Endothelial cell of umbilical vein (primary cell): ENCODE measurements at regions not wholly inside any gene's neighbourhood (a gene's known extent, or its start where the extent isn't known, plus 50 kb on each side); places are given as distances from the start of the nearest gene placed in this dataset.

Experiments used
- BruUV-seq: library from RNA; stranded (reverse); fragments of 400-500 nt; replicated peaks from 2 replicates; lab custom pipeline; 2021; lab: Mats Ljungman, UMichigan
- CTCF ChIA-PET: fragments of 300-600, 350-600 bp; sonication (Branson Sonifier 250); formaldehyde crosslinking; loops from one replicate; lab custom pipeline; 2021; ENCODE audit warnings: antibody characterized with exemption, inconsistent platforms; lab: Charles Lee
- POLR2A ChIA-PET: fragments of 300-600, 350-600 bp; sonication (Branson Sonifier 250); formaldehyde crosslinking; loops from one replicate; lab custom pipeline; 2021; ENCODE audit warnings: antibody characterized with exemption, inconsistent platforms; lab: Charles Lee
- DNase-seq: peaks from one replicate; pipeline ENCODE4 v3.0.0-alpha.2; 2011; ENCODE audit warnings: low read depth, low spot score
- FAIRE-seq: peaks from 2 replicates; lab custom pipeline; 2011; peaks lifted over from hg19 to GRCh38; lab: Jason Lieb, UNC
- H2AFZ ChIP-seq: 2 replicates; pipeline ENCODE4 v1.6.0; 2012; ENCODE audit warnings: low read depth, low read length, control low read depth, inconsistent platforms
- H3K27ac ChIP-seq: 2 replicates; pipeline ENCODE4 v1.5.1; 2011; ENCODE audit warnings: low read depth, mild to moderate bottlenecking, control low read depth, low read length, moderate library complexity; ENCODE audit not compliant: insufficient read depth
- H3K27me3 ChIP-seq, 2 experiments: 2 replicates each; pipeline versions ENCODE4 v1.6.0 to v1.6.1; 2011; ENCODE audit warnings: low read length in 2 of 2, mixed read lengths in 1 of 2; ENCODE audit not compliant: control insufficient read depth in 2 of 2, insufficient read depth in 2 of 2
- H3K36me3 ChIP-seq, 2 experiments: 2 replicates in 1 of 2; 3 replicates in 1 of 2; pipeline ENCODE4 v1.5.1; 2011; ENCODE audit warnings: low read length in 2 of 2, mild to moderate bottlenecking in 1 of 2, moderate library complexity in 1 of 2; ENCODE audit not compliant: control insufficient read depth in 2 of 2, insufficient read depth in 2 of 2; ENCODE audit errors: extremely low read depth in 1 of 2
- H3K4me1 ChIP-seq: 3 replicates; pipeline ENCODE4 v1.5.1; 2011; ENCODE audit warnings: mild to moderate bottlenecking, low read length; ENCODE audit not compliant: control insufficient read depth, insufficient read depth; ENCODE audit errors: extremely low read depth
- H3K4me2 ChIP-seq: 2 replicates; pipeline ENCODE4 v1.6.1; 2011; ENCODE audit warnings: low read length, control low read depth, mixed read lengths; ENCODE audit not compliant: insufficient read depth
- H3K4me3 ChIP-seq, 3 experiments: fragments of 200-600 bp in 1 of 3; sonication (generic), shearing (Covaris generic) in 1 of 3; replicated peaks in 1 of 3; 2 replicates each; pipeline ENCODE4 v1.5.1; 2011 to 2016; ENCODE audit warnings: control low read depth in 3 of 3, low read length in 3 of 3, mild to moderate bottlenecking in 2 of 3, inconsistent platforms in 1 of 3, low read depth in 1 of 3, moderate library complexity in 1 of 3; ENCODE audit not compliant: insufficient read depth in 1 of 3
- H3K79me2 ChIP-seq: 2 replicates; pipeline ENCODE4 v1.6.0; 2012; ENCODE audit warnings: low read length, inconsistent platforms; ENCODE audit not compliant: control insufficient read depth, insufficient read depth
- H3K9ac ChIP-seq: replicated peaks from 2 replicates; pipeline ENCODE3; 2011; ENCODE audit warnings: low read length, control low read depth; ENCODE audit not compliant: insufficient read depth; ENCODE audit errors: extremely low read depth
- H3K9me1 ChIP-seq: replicated peaks from 3 replicates; pipeline ENCODE4 v1.6.0; 2011; ENCODE audit warnings: mild to moderate bottlenecking, low read length; ENCODE audit not compliant: control insufficient read depth, insufficient read depth; ENCODE audit errors: extremely low read depth
- H3K9me3 ChIP-seq: replicated peaks from 2 replicates; pipeline ENCODE4 v1.5.1; 2012; ENCODE audit warnings: low read length, inconsistent platforms; ENCODE audit not compliant: control insufficient read depth, insufficient read depth
- H4K20me1 ChIP-seq: replicated peaks from 2 replicates; pipeline ENCODE3; 2011; ENCODE audit warnings: mild to moderate bottlenecking, low read length; ENCODE audit not compliant: control insufficient read depth, insufficient read depth; ENCODE audit errors: extremely low read depth
- CTCF ChIP-seq, 2 donors: IDR thresholded peaks; 1 replicate in 1 of 2; 2 replicates in 1 of 2; pipeline ENCODE4 v1.5.1; 2011; ENCODE audit warnings: low read length in 2 of 2, mild to moderate bottlenecking in 2 of 2, moderate library complexity in 2 of 2, control low read depth in 1 of 2, inconsistent platforms in 1 of 2, low read depth in 1 of 2; ENCODE audit not compliant: insufficient read depth in 1 of 2; ENCODE audit errors: extremely low read depth in 1 of 2
- EZH2 ChIP-seq: IDR thresholded peaks from 2 replicates; pipeline ENCODE4 v1.6.1; 2012; ENCODE audit warnings: borderline replicate concordance, low read depth, mild to moderate bottlenecking, moderate library complexity, low read length, inconsistent platforms; ENCODE audit not compliant: severe bottlenecking
- FOS ChIP-seq: IDR thresholded peaks from 2 replicates; pipeline ENCODE4 v1.6.1; 2011; ENCODE audit warnings: mild to moderate bottlenecking, low read length, moderate library complexity, borderline replicate concordance; ENCODE audit not compliant: insufficient read depth
- GATA2 ChIP-seq: IDR thresholded peaks from 2 replicates; pipeline ENCODE4 v1.7.0; 2011; ENCODE audit warnings: low read depth, mild to moderate bottlenecking, moderate library complexity, mixed read lengths, low read length; ENCODE audit not compliant: insufficient read length, insufficient read depth
- JUN ChIP-seq: IDR thresholded peaks from 2 replicates; pipeline ENCODE4 v1.6.1; 2011; ENCODE audit warnings: borderline replicate concordance, low read depth; ENCODE audit not compliant: insufficient read length, insufficient read depth
- MAX ChIP-seq: IDR thresholded peaks from 2 replicates; pipeline ENCODE4 v1.6.1; 2011; ENCODE audit not compliant: insufficient read depth, insufficient read length
- MYC ChIP-seq: IDR thresholded peaks from one replicate; pipeline ENCODE4 v1.6.1; 2011; ENCODE audit warnings: mild to moderate bottlenecking, low read depth, low read length
- POLR2A ChIP-seq: IDR thresholded peaks from 2 replicates; pipeline ENCODE4 v1.6.1; 2012; ENCODE audit warnings: low read depth, mild to moderate bottlenecking, control low read depth, low read length
- POLR2AphosphoS5 ChIP-seq: IDR thresholded peaks from 2 replicates; pipeline ENCODE4 v1.6.1; 2012; ENCODE audit warnings: low read depth, mild to moderate bottlenecking, control low read depth, low read length, moderate library complexity; ENCODE audit not compliant: insufficient read depth
- dilution Hi-C: fragments of 300-500 bp; cut with MboI; formaldehyde crosslinking; loops from one replicate; pipeline ENCODE4 v1.15.0; 2019; ENCODE audit warnings: low sequenced_read_pairs; ENCODE audit not compliant: extremely low pct_ligation_motif_present
- intact Hi-C: fragments of 100-400 bp; cut with micrococcal nuclease; formaldehyde crosslinking; loops from one replicate; pipeline ENCODE4 v1.10.0; 2022

GRCh38 chr11:100536979-100537378, 150.1 kb upstream of the ARHGAP42 start:
- POLR2A ChIA-PET: no interaction called here
- CTCF ChIA-PET: no interaction called here
- no peak for FAIRE-seq

More at GRCh38 chr11:100536979-100537378, 150.1 kb upstream of the ARHGAP42 start:
- Histone ChIP-seq H3K4me1 (no peaks in the 10 kb centered on the region), H3K27me3 (no peaks in the 10 kb centered on the region), H3K9me1 (no peaks in the 10 kb centered on the region), H2AFZ (no peak overlapping the region), H3K79me2 (no peaks in the 10 kb centered on the region), H3K27ac (no peak overlapping the region), H3K9ac (no peak overlapping the region), H3K36me3 (no peaks in the 10 kb centered on the region), H3K9me3 (no peaks in the 10 kb centered on the region), H3K4me2 (no peak overlapping the region), H4K20me1 (no peaks in the 10 kb centered on the region), H3K4me3 (no peak overlapping the region)
- no peak for DNase-seq
- intact Hi-C loops (no loop called here), dilution Hi-C loops (no loop called here)
- no TSS peak for BruUV-seq
- TF ChIP-seq CTCF (IDR thresholded peaks at IDR 0.05; ENCODE audit: extremely low read depth in 1 of 2, insufficient read depth in 1 of 2, low read depth in 1 of 2, low read length in 2 of 2): no peak
- no peak for TF ChIP-seq POLR2A
- no peak for TF ChIP-seq GATA2
- TF ChIP-seq MYC: no peak
- TF ChIP-seq JUN: no peak
- no peak for TF ChIP-seq MAX
- no peak for TF ChIP-seq FOS
- no peak for TF ChIP-seq POLR2AphosphoS5
- TF ChIP-seq EZH2: no peak
